ENCODE measurements at regions not wholly inside any gene's neighbourhood (a gene's known extent, or its start where the extent isn't known, plus 50 kb on each side); places are given as distances from the start of the nearest gene placed in this dataset.

DNA sequence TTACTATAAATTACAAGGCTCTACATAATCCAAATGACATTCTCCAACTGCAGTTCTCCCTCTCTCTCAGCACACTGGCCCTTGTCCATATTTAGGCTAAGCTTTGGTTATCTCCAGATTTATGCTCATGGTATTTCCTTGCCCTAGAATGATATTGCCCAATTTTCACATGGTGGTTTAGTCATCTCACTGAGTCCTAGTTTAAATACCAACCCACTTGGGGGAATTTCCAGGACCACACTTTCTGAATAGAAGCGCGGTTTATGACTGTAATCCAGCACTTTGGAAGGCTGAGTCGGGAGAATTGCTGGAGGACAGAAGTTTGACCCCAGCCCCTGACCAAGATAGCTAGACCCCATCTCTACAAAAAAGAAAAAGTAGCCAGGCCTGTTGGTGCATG lies 280.1 kb upstream of the MON1B start:
- peak; percentile 11 for DNase-seq (ENCODE audit: low read depth)
- no peak overlapping the region for H3K4me3 ChIP-seq (ENCODE audit: low read depth, low read length)

GRCh38 chr16:76913046-76913445 lies 277.9 kb upstream of the MON1B start:
- H3K4me3 ChIP-seq (ENCODE audit: low read depth, low read length): no peak overlapping the region
- no peak for DNase-seq (ENCODE audit: low read depth)
- TF ChIP-seq, protein P1, sequence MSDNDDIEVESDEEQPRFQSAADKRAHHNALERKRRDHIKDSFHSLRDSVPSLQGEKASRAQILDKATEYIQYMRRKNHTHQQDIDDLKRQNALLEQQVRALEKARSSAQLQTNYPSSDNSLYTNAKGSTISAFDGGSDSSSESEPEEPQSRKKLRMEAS (IDR thresholded peaks at IDR 0.05; ENCODE audit: low read depth, low read length): no peak
- TF ChIP-seq, protein P2, sequence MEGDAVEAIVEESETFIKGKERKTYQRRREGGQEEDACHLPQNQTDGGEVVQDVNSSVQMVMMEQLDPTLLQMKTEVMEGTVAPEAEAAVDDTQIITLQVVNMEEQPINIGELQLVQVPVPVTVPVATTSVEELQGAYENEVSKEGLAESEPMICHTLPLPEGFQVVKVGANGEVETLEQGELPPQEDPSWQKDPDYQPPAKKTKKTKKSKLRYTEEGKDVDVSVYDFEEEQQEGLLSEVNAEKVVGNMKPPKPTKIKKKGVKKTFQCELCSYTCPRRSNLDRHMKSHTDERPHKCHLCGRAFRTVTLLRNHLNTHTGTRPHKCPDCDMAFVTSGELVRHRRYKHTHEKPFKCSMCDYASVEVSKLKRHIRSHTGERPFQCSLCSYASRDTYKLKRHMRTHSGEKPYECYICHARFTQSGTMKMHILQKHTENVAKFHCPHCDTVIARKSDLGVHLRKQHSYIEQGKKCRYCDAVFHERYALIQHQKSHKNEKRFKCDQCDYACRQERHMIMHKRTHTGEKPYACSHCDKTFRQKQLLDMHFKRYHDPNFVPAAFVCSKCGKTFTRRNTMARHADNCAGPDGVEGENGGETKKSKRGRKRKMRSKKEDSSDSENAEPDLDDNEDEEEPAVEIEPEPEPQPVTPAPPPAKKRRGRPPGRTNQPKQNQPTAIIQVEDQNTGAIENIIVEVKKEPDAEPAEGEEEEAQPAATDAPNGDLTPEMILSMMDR (IDR thresholded peaks at IDR 0.05; ENCODE audit: low read depth, low read length): no peak
- TF ChIP-seq MYC (IDR thresholded peaks at IDR 0.05; ENCODE audit: low read depth, low read length) (no peak), POLR2A (IDR thresholded peaks at IDR 0.05; ENCODE audit: extremely low read depth, insufficient read length) (no peak)

More for the DNA sequence above, 280.1 kb upstream of the MON1B start:
- TF ChIP-seq MYC (IDR thresholded peaks at IDR 0.05; ENCODE audit: low read depth, low read length) (no peak), POLR2A (IDR thresholded peaks at IDR 0.05; ENCODE audit: extremely low read depth, insufficient read length) (no peak)
- TF ChIP-seq, protein P1 (IDR thresholded peaks at IDR 0.05; ENCODE audit: low read depth, low read length): no peak
- TF ChIP-seq, protein P2 (IDR thresholded peaks at IDR 0.05; ENCODE audit: low read depth, low read length): no peak

DNA sequence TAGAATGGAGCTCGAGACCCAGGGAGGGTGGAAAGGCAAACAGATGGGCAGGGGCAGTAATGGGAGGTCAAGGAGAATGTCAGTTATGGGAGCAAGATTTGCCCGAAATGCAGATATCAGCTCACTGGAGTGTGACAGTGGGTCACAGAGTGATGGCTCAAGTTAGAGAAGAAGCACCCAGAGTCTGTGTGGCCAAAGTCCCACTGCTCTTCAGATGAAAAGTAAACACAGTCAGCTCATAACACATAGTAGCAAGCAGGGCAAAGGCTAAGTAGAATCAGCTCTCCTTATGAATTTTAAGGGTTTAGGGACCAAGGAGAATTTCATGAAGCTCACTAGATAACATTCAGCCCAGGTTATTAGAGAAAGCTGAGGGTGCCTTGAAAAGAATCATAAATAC lies 264.9 kb upstream of the MON1B start:
- no peak overlapping the region for H3K4me3 ChIP-seq (ENCODE audit: low read depth, low read length)
- no peak for DNase-seq (ENCODE audit: low read depth)
- no peak for TF ChIP-seq POLR2A (IDR thresholded peaks at IDR 0.05; ENCODE audit: extremely low read depth, insufficient read length)
- TF ChIP-seq MYC (IDR thresholded peaks at IDR 0.05; ENCODE audit: low read depth, low read length): no peak
- TF ChIP-seq, protein P1 (IDR thresholded peaks at IDR 0.05; ENCODE audit: low read depth, low read length): no peak
- TF ChIP-seq, protein P2 (IDR thresholded peaks at IDR 0.05; ENCODE audit: low read depth, low read length): no peak

- DNase-seq (ENCODE audit: low read depth): no peak
- TF ChIP-seq, protein P2 (IDR thresholded peaks at IDR 0.05; ENCODE audit: low read depth, low read length): no peak
- H3K4me3 ChIP-seq (ENCODE audit: low read depth, low read length): no peak overlapping the region
Observed at GRCh38 chr16:76926595-76926994, 264.4 kb upstream of the MON1B start.

DNA sequence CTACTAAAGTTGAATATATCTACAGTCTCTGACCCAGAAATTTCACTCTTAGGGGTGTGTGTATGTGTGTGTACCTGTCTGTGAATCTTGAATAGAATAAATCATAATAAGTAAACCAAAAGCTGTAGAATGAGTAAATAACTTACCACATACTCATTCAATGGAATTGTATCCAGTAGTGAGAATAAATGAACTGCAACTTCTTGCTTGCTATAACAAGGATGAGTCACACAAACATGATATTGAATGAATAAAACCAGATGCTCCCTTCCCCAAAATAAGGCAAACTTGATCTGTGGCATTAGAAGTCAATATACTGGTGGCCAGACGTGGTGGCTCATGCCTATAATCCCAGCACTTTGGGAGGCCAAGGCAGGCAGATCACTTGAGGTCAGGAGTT lies 259.8 kb upstream of the MON1B start:
- H3K4me3 ChIP-seq (ENCODE audit: low read depth, low read length): no peak overlapping the region
- no peak for TF ChIP-seq POLR2A (IDR thresholded peaks at IDR 0.05; ENCODE audit: extremely low read depth, insufficient read length)
- TF ChIP-seq MYC (IDR thresholded peaks at IDR 0.05; ENCODE audit: low read depth, low read length): no peak
- TF ChIP-seq, protein P1 (IDR thresholded peaks at IDR 0.05; ENCODE audit: low read depth, low read length): no peak
- TF ChIP-seq, protein P2 (IDR thresholded peaks at IDR 0.05; ENCODE audit: low read depth, low read length): no peak
- no peak for DNase-seq (ENCODE audit: low read depth)

- no peak overlapping the region for H3K4me3 ChIP-seq (ENCODE audit: low read depth, low read length)
- TF ChIP-seq POLR2A (IDR thresholded peaks at IDR 0.05; ENCODE audit: extremely low read depth, insufficient read length) (no peak), MYC (IDR thresholded peaks at IDR 0.05; ENCODE audit: low read depth, low read length) (no peak)
- TF ChIP-seq, protein P2 (IDR thresholded peaks at IDR 0.05; ENCODE audit: low read depth, low read length): no peak
- TF ChIP-seq, protein P1 (IDR thresholded peaks at IDR 0.05; ENCODE audit: low read depth, low read length): no peak
- DNase-seq (ENCODE audit: low read depth): no peak
Observed at GRCh38 chr16:76932541-76933211, 258.3 kb upstream of the MON1B start.
